ENCODE measurements at regions not wholly inside any gene's neighbourhood (a gene's known extent, or its start where the extent isn't known, plus 50 kb on each side); places are given as distances from the start of the nearest gene placed in this dataset.
"Not testable (repeated sequence)": the region's sequence is repeated elsewhere in the genome, so short reads cannot be mapped to it uniquely, and the experiment has no call there.

DNA sequence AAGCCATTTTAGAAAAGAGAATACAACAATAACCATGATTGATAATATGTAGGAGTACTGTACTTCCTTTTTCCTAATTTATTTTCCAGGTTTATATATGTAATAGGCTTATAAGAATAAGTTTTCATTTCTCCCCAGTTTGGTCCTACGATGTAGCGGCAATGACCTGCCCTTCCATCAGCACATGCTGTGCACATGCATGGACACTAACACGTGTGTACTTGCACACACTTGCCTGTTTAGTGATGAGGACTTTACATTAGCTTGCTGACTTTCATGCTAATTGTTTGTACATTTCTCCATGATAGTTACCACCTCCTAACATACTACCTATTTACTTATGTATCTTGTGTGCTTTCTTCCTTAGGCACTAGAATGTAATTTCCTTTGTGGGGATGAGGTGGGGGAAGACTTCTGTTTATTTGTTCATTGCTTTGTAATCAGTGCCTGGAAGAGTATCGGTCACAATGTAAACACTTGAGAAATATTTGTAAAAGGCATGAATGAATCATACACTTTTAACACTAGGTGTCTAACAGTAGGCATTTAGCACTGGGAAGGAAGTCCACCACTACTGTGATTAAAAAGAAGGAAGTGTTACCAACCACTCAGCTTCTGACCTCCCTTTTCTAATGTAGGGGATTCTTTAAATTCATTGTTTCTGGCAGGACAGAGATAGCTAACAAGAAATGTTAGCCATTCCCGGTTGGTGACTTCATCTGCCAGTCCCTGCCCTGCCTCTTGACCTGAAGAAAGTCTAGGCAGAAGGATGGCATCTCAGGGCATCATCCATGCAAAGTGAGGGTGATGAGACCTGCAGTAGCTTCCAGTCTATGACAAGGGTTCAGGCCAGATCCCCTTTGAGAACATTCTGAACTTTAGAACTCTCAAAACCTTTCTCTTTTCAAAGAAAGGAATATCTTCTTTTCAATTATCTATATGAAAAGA, 120.2 kb upstream of the RAB18 start:
- Histone ChIP-seq H3K27ac (ENCODE audit: low read depth, low read length) (no peak overlapping the region), H3K9ac (ENCODE audit: low read length) (no peak overlapping the region), H3K4me3 (ENCODE audit: low read length) (no peak overlapping the region), H3K4me1 (ENCODE audit: control insufficient read depth, insufficient read depth, low read length) (no peaks in the 10 kb centered on the region), H3K27me3 (ENCODE audit: control insufficient read depth, insufficient read depth, low read length) (no peaks in the 10 kb centered on the region), H3K36me3 (ENCODE audit: control insufficient read depth, insufficient read depth, low read length) (no peaks in the 10 kb centered on the region)

DNA sequence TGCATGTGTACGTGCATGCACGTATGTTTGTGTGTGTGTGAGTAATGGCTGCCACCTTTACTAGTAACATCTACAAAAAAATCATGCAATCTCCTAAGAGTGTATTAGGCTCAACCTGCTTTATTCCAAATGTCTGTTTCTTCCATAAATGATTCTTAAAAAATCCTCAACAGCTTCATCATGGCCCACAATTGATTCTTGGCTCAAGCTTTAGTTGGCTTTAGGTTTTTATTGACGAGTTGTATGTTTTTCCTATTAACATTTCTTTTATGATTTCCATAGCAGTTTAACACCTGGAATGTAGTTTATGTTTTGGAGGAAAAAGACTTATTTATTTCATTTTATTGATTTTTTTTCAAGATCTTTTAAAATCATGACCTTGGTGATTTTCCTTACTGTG, 121.9 kb upstream of the RAB18 start:
- Histone ChIP-seq H3K27me3 (ENCODE audit: control insufficient read depth, insufficient read depth, low read length) (no peaks in the 10 kb centered on the region), H3K36me3 (ENCODE audit: control insufficient read depth, insufficient read depth, low read length) (no peaks in the 10 kb centered on the region), H3K4me1 (ENCODE audit: control insufficient read depth, insufficient read depth, low read length) (no peaks in the 10 kb centered on the region), H3K4me3 (ENCODE audit: low read length) (no peak overlapping the region), H3K9ac (ENCODE audit: low read length) (no peak overlapping the region), H3K27ac (ENCODE audit: low read depth, low read length) (no peak overlapping the region)

DNA sequence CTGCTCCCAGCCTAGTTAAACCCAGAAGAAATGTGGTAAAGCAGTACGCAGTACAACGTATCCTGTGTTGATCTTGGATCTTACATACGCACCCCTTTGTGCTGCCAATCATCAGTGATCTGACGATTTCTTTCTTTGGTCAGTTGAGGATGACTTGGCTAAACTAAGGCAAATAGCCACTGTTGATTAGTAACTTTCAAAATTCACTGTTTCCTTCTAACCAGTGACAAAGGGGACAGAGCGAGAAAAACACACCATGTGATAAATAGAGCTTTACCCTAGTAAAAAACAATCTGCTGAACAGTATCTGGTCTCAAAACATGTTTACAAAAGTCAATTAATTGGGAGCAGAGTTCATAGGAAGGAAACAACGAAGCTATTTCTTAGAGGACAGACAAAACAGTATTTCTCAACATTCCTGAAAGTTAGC, 123.2 kb upstream of the RAB18 start:
- H3K36me3 ChIP-seq (ENCODE audit: control insufficient read depth, insufficient read depth, low read length) = no peaks in the 10 kb centered on the region
- no peaks in the 10 kb centered on the region for H3K4me1 ChIP-seq (ENCODE audit: control insufficient read depth, insufficient read depth, low read length)
- no peak overlapping the region for H3K27ac ChIP-seq (ENCODE audit: low read depth, low read length)
- no peak overlapping the region for H3K4me3 ChIP-seq (ENCODE audit: low read length)
- no peak overlapping the region for H3K9ac ChIP-seq (ENCODE audit: low read length)
- no peaks in the 10 kb centered on the region for H3K27me3 ChIP-seq (ENCODE audit: control insufficient read depth, insufficient read depth, low read length)

DNA sequence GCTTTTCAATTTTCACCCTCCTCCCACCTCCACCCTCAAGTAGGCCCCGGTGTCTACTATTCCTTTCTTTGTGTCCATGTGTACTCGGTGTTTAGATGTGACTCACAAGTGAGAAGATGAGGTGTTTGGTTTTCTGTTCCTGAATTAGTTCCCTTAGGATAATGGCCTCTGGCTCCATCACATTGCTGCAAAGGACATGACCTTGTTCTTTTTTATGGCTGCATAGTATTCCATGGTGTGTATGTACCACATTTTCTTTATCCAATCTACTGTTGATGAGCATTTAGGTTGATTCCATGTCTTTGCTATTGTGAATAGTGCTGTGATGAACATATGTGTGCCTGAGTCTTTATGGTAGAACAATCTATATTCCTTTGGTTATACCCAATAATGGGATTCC, 125.1 kb upstream of the RAB18 start:
- H3K4me3 ChIP-seq (ENCODE audit: low read length); H3K27ac ChIP-seq (ENCODE audit: low read depth, low read length); H3K27me3 ChIP-seq (ENCODE audit: control insufficient read depth, insufficient read depth, low read length); H3K9ac ChIP-seq (ENCODE audit: low read length); H3K36me3 ChIP-seq (ENCODE audit: control insufficient read depth, insufficient read depth, low read length); H3K4me1 ChIP-seq (ENCODE audit: control insufficient read depth, insufficient read depth, low read length): not testable (repeated sequence)

DNA sequence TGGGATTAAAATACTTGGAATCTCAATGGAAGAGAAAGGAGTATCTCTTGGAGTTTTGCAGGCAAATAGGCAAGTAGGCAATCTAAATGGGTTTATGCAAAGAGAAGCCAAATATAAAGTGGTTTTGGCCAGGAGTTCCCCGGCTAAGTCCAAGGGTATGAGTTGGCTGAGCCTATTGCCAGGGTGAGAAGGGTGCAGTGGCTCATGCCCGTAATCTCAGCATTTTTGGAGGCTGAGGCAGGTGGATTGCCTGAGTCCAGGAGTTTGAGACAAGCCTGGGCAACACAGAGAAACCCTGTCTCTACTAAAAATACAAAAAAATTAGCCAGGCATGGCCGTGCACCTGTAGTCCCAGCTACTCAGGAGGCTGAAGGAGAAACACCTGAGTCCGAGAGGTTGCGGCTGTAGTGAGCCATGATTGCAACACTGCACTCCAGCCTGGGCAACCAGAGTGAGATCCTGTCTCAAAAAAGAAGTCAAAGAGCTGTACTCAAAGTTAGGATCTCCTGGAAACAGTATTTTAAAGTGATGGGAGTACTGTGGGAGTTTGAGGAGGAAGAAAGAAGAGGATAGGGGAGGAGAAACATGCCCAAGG, 130.4 kb upstream of the RAB18 start:
- no peaks in the 10 kb centered on the region for H3K36me3 ChIP-seq (ENCODE audit: control insufficient read depth, insufficient read depth, low read length)
- no peak overlapping the region for H3K9ac ChIP-seq (ENCODE audit: low read length)

DNA sequence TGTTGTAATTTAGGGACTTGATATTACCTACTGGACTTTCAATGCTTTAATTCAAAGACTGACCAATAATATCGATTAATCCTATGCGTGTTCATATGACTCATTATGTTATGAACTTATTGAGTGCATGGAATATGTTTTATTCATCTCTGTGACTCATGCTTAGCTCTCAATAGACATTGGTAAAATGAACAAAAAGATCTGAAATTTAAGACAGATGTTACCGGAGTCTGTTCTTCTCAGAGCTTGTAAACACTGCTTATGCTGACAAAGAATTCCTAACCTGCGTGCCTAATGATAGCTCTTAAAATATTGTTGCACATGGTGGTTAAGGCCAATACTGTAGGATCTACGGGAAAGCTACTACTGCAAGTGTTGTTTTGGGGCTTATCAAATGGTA, 131.5 kb upstream of the ACBD5 start:
- no peaks in the 10 kb centered on the region for H3K36me3 ChIP-seq (ENCODE audit: control insufficient read depth, insufficient read depth, low read length)
- H3K9ac ChIP-seq (ENCODE audit: low read length) = no peak overlapping the region
- no peaks in the 10 kb centered on the region for H3K4me1 ChIP-seq (ENCODE audit: control insufficient read depth, insufficient read depth, low read length)
- no peak overlapping the region for H3K27ac ChIP-seq (ENCODE audit: low read depth, low read length)
- H3K4me3 ChIP-seq (ENCODE audit: low read length) = no peak overlapping the region
- H3K27me3 ChIP-seq (ENCODE audit: control insufficient read depth, insufficient read depth, low read length) = no peaks in the 10 kb centered on the region

More for the DNA sequence above, 130.4 kb upstream of the RAB18 start:
- Histone ChIP-seq H3K27me3 (ENCODE audit: control insufficient read depth, insufficient read depth, low read length) (no peaks in the 10 kb centered on the region), H3K4me1 (ENCODE audit: control insufficient read depth, insufficient read depth, low read length) (no peaks in the 10 kb centered on the region), H3K4me3 (ENCODE audit: low read length) (no peak overlapping the region), H3K27ac (ENCODE audit: low read depth, low read length) (no peak overlapping the region)

DNA sequence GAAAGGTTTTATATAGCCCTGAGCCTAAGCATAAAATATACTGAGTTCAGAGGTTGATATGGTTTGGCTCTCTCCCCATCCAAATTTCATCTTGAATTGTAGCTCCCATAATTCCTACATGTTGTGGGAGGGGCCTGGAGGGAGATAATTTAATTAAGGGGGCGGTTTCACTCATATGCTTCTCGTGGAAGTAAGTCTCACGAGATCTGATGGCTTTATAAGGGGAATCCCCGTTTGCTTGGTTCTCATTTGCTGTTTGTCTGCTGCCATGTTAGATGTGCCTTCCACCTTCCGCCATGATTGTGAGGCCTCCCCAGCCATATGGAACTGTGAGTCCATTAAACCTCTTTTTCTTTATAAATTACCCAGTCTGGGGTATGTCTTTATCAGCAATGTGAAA, 130.8 kb upstream of the ACBD5 start:
- not testable (repeated sequence) for H3K9ac ChIP-seq (ENCODE audit: low read length); H3K36me3 ChIP-seq (ENCODE audit: control insufficient read depth, insufficient read depth, low read length); H3K4me1 ChIP-seq (ENCODE audit: control insufficient read depth, insufficient read depth, low read length); H3K4me3 ChIP-seq (ENCODE audit: low read length); H3K27ac ChIP-seq (ENCODE audit: low read depth, low read length); H3K27me3 ChIP-seq (ENCODE audit: control insufficient read depth, insufficient read depth, low read length)

DNA sequence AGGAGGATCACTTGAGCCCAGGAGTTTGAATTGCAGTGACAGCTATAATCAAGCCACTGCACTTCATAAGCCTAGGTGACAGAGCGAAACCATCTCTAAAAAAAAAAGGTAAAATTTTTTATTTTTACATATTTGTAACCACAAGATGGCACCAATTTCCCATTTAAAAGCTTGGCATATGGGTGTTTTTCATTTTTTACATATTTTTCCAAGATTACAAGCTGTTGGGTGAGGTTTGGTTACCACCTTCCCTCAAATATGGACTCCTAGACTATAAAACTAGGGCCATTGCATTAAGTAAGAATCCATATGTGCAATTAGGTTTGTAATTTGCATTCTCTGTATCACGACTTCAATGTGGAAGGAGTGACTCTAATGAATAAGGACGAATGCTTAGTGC, 129.3 kb upstream of the ACBD5 start:
- H3K27ac ChIP-seq (ENCODE audit: low read depth, low read length) = no peak overlapping the region

DNA sequence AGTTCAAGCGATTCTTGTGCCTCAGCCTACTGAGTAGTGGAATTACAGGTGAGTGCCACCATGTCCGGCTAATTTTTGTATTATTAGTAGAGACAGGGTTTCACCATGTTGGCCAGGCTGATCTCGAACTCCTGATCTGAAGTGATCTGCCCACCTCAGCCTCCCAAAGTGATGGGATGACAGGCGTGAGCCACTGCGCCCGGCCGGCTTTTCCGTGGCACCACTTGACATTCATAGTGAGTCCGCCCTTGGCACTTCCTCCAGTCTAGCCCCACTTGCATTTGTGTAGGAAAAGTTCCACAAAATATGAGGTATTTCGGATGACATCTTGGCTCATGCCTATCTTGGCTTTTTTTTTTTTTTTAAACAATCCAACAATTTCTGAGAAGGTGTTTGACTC, 128.1 kb upstream of the ACBD5 start:
- Histone ChIP-seq H3K4me3 (ENCODE audit: low read length) (no peak overlapping the region), H3K4me1 (ENCODE audit: control insufficient read depth, insufficient read depth, low read length) (no peaks in the 10 kb centered on the region), H3K36me3 (ENCODE audit: control insufficient read depth, insufficient read depth, low read length) (no peaks in the 10 kb centered on the region), H3K27me3 (ENCODE audit: control insufficient read depth, insufficient read depth, low read length) (no peaks in the 10 kb centered on the region), H3K27ac (ENCODE audit: low read depth, low read length) (no peak overlapping the region), H3K9ac (ENCODE audit: low read length) (no peak overlapping the region)

More for the DNA sequence above, 129.3 kb upstream of the ACBD5 start:
- H3K4me1 ChIP-seq (ENCODE audit: control insufficient read depth, insufficient read depth, low read length) = no peaks in the 10 kb centered on the region
- H3K36me3 ChIP-seq (ENCODE audit: control insufficient read depth, insufficient read depth, low read length) = no peaks in the 10 kb centered on the region
- H3K27me3 ChIP-seq (ENCODE audit: control insufficient read depth, insufficient read depth, low read length) = no peaks in the 10 kb centered on the region
- no peak overlapping the region for H3K9ac ChIP-seq (ENCODE audit: low read length)
- no peak overlapping the region for H3K4me3 ChIP-seq (ENCODE audit: low read length)

DNA sequence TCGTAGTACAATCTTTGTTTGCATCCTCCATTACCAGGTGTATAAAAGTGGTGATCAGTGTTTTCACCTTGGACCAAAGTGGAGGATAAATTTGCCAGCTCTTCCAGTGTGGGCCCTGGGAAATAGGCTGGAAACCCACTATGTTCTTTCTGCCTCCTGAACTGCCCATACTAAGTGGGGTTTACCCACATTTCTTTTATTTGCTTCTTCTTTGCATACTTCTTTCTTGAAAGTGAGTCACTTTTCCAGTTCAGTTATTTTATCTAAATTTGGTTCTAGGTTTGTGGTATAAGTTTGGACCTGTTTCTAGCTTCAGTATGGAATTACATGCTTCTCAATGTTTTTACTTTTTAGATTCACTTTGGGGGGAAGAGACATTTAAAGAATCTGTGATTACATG, 126.2 kb upstream of the ACBD5 start:
- Histone ChIP-seq H3K4me1 (ENCODE audit: control insufficient read depth, insufficient read depth, low read length) (no peaks in the 10 kb centered on the region), H3K4me3 (ENCODE audit: low read length) (no peak overlapping the region), H3K27ac (ENCODE audit: low read depth, low read length) (no peak overlapping the region), H3K9ac (ENCODE audit: low read length) (no peak overlapping the region), H3K36me3 (ENCODE audit: control insufficient read depth, insufficient read depth, low read length) (no peaks in the 10 kb centered on the region), H3K27me3 (ENCODE audit: control insufficient read depth, insufficient read depth, low read length) (no peaks in the 10 kb centered on the region)

DNA sequence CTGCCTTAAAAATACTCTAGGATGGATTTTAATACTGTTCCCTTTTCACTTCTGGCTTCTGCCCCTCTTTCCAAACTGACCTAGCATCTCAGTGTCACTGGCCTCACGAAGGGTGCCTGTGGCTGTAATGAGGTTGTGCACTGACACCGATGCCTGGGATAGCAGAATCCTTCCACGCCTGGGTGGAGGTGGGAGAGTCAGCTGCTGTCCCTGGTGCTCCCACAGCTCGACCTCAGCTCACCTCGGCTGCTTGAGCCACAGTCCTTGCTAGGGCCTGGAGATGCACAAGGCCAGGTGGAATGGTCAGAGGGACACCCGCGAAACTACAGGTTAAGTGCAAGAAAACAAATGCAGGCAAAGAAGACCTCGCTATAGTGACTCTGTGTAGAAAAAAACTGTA, 123.4 kb upstream of the ACBD5 start:
- Histone ChIP-seq H3K27me3 (ENCODE audit: control insufficient read depth, insufficient read depth, low read length) (no peaks in the 10 kb centered on the region), H3K36me3 (ENCODE audit: control insufficient read depth, insufficient read depth, low read length) (no peaks in the 10 kb centered on the region), H3K4me1 (ENCODE audit: control insufficient read depth, insufficient read depth, low read length) (no peaks in the 10 kb centered on the region), H3K4me3 (ENCODE audit: low read length) (no peak overlapping the region), H3K27ac (ENCODE audit: low read depth, low read length) (no peak overlapping the region), H3K9ac (ENCODE audit: low read length) (no peak overlapping the region)

DNA sequence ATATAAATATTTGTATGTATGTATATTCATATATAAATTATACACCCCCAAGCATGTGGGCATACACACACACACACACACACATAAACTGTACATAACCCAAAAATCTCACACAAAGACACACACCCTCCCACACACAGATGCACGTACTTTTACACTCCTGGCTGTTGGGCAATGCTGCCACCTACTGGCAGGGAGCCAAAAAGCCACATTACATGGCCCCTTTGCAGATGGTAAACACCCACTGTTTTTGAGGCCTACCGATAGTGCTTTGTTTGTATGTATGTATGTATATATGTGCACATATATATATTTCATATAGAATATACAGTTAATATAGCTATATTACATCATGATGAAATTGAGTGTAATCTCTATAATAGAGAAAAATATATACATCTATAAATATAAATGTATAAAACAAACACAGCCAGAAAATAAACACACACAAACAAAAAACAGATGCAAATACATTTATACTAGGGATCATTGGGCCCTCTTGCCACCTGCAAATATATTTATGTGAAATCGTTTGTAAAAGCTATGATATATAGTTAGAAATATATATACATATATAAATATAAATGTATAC, 120.1 kb upstream of the ACBD5 start:
- Histone ChIP-seq H3K4me3 (ENCODE audit: low read length) (no peak overlapping the region), H3K27me3 (ENCODE audit: control insufficient read depth, insufficient read depth, low read length) (no peaks in the 10 kb centered on the region), H3K4me1 (ENCODE audit: control insufficient read depth, insufficient read depth, low read length) (no peaks in the 10 kb centered on the region), H3K36me3 (ENCODE audit: control insufficient read depth, insufficient read depth, low read length) (no peaks in the 10 kb centered on the region), H3K9ac (ENCODE audit: low read length) (no peak overlapping the region), H3K27ac (ENCODE audit: low read depth, low read length) (no peak overlapping the region)

Measured in rectal smooth muscle tissue (tissue), 1 donor.